HCT116 (cell line): ENCODE measurements at regions not wholly inside any gene's neighbourhood (a gene's known extent, or its start where the extent isn't known, plus 50 kb on each side); places are given as distances from the start of the nearest gene placed in this dataset.

Experiments used
- ATAC-seq: fragments of 200-7000 bp; cut with Tn5 transposase; 2 replicates; pipeline ENCODE4 v1.9.1; 2020; ENCODE audit warnings: mild to moderate bottlenecking, moderate library complexity
- BruUV-seq: library from RNA; stranded (reverse); fragments of 400-500 nt; replicated peaks from 2 replicates; lab custom pipeline; 2021; lab: Mats Ljungman, UMichigan
- CTCF ChIA-PET: fragments of 300-600 bp; sonication (Branson Sonifier 250); formaldehyde crosslinking; loops from one replicate; lab custom pipeline; 2021; ENCODE audit warnings: antibody characterized with exemption; lab: Charles Lee
- POLR2A ChIA-PET: fragments of 300-600, 350-600 bp; sonication (Branson Sonifier 250); formaldehyde crosslinking; loops from one replicate; lab custom pipeline; 2021; ENCODE audit warnings: antibody characterized with exemption; lab: Charles Lee
- RAD21 ChIA-PET, 2 experiments: fragments of 300-600 bp; sonication (Branson Sonifier 250); formaldehyde crosslinking; loops; one replicate each; lab custom pipeline; 2023; ENCODE audit warnings: low total read pairs in 2 of 2; ENCODE audit not compliant: uncharacterized antibody in 2 of 2, unreplicated experiment in 2 of 2, low non-redundant PET in 1 of 2; lab: Charles Lee
- DNase-seq: peaks from one replicate; pipeline ENCODE4 v3.0.0-alpha.2; 2010; ENCODE audit warnings: low read depth, low spot score
- H2AFZ ChIP-seq: fragments of 200-600 bp; shearing (Covaris generic), sonication (generic); 2 replicates; pipeline ENCODE4 v1.6.1; 2017; ENCODE audit warnings: low read depth, mixed run types, mixed read lengths, antibody characterized with exemption, low read length; ENCODE audit not compliant: poor library complexity, severe bottlenecking
- H3K27ac ChIP-seq: 2 replicates; pipeline ENCODE4 v1.5.1; 2012; ENCODE audit warnings: low read depth, low read length
- H3K27me3 ChIP-seq: fragments of 200-600 bp; sonication (generic); 2 replicates; pipeline ENCODE4 v1.6.1; 2016; ENCODE audit warnings: mixed run types, low read length, mixed read lengths; ENCODE audit not compliant: insufficient read depth
- H3K36me3 ChIP-seq, 2 experiments: fragments of 200-500 bp in 1 of 2; fragments of 200-600 bp in 1 of 2; sonication (Bioruptor generic) in 1 of 2; sonication (generic) in 1 of 2; 2 replicates each; pipeline versions ENCODE4 v1.5.1 to v1.6.1; 2014 to 2016; ENCODE audit warnings: low read length in 2 of 2, inconsistent platforms in 1 of 2, mixed read lengths in 1 of 2, mixed run types in 1 of 2; ENCODE audit not compliant: insufficient read depth in 2 of 2, control insufficient read depth in 1 of 2
- H3K4me1 ChIP-seq, 2 experiments: fragments of 200-600 bp in 1 of 2; sonication (generic) in 1 of 2; 2 replicates each; pipeline versions ENCODE4 v1.5.1 to v1.6.1; 2012 to 2017; ENCODE audit warnings: low read length in 2 of 2, inconsistent platforms in 1 of 2, mild to moderate bottlenecking in 1 of 2, mixed read lengths in 1 of 2, mixed run types in 1 of 2, moderate library complexity in 1 of 2; ENCODE audit not compliant: insufficient read depth in 2 of 2, control insufficient read depth in 1 of 2
- H3K4me2 ChIP-seq: fragments of 200-600 bp; sonication (generic); 2 replicates; pipeline ENCODE4 v1.6.1; 2017; ENCODE audit warnings: mixed run types, low read length, mixed read lengths
- H3K4me3 ChIP-seq, 2 experiments: fragments of 200-600 bp in 1 of 2; sonication (generic) in 1 of 2; replicated peaks in 1 of 2; 2 replicates each; pipeline ENCODE4 v1.5.1; 2011 to 2016; ENCODE audit warnings: low read length in 2 of 2, control low read depth in 1 of 2, low read depth in 1 of 2, mild to moderate bottlenecking in 1 of 2, mixed read lengths in 1 of 2, mixed run types in 1 of 2
- H3K79me2 ChIP-seq: fragments of 200-600 bp; sonication (generic); 2 replicates; pipeline ENCODE4 v1.6.1; 2017; ENCODE audit warnings: mild to moderate bottlenecking, mixed run types, low read length, moderate library complexity, mixed read lengths; ENCODE audit not compliant: insufficient read depth
- H3K9ac ChIP-seq: fragments of 200-600 bp; sonication (generic); 2 replicates; pipeline ENCODE4 v1.6.1; 2016; ENCODE audit warnings: low read length, mixed read lengths
- H3K9me2 ChIP-seq: fragments of 200-600 bp; sonication (generic), shearing (Covaris generic); 2 replicates; pipeline ENCODE4 v1.6.1; 2017; ENCODE audit warnings: mixed run types, mild to moderate bottlenecking, moderate library complexity; ENCODE audit not compliant: insufficient read depth
- H3K9me3 ChIP-seq, 2 experiments: fragments of 200-500 bp in 1 of 2; fragments of 200-600 bp in 1 of 2; sonication (Bioruptor generic) in 1 of 2; sonication (generic) in 1 of 2; 2 replicates each; pipeline ENCODE4 v1.6.1; 2014 to 2017; ENCODE audit warnings: low read length in 2 of 2, mixed read lengths in 2 of 2, inconsistent platforms in 1 of 2, low read depth in 1 of 2, mild to moderate bottlenecking in 1 of 2, mixed run types in 1 of 2, moderate library complexity in 1 of 2; ENCODE audit not compliant: control insufficient read depth in 1 of 2, insufficient read depth in 1 of 2
- H4K20me1 ChIP-seq: fragments of 200-600 bp; sonication (generic), shearing (Covaris generic); 2 replicates; pipeline ENCODE4 v1.6.1; 2017; ENCODE audit warnings: mixed run types, mild to moderate bottlenecking, moderate library complexity; ENCODE audit not compliant: insufficient read depth
- CBX3 ChIP-seq: IDR thresholded peaks from 2 replicates; pipeline ENCODE4 v1.6.1; 2012; ENCODE audit warnings: low read depth
- EGR1 ChIP-seq: IDR thresholded peaks from 2 replicates; pipeline ENCODE4 v1.6.1; 2012; ENCODE audit warnings: low read depth
- EZH2 ChIP-seq: fragments of 200-600 bp; sonication (generic); IDR thresholded peaks from 2 replicates; pipeline ENCODE4 v1.6.1; 2017; ENCODE audit warnings: antibody characterized with exemption, mixed run types
- EZH2phosphoT487 ChIP-seq: fragments of 200-600 bp; IDR thresholded peaks from 2 replicates; pipeline ENCODE4 v1.6.1; 2018; ENCODE audit warnings: antibody characterized with exemption, borderline replicate concordance
- JUND ChIP-seq: IDR thresholded peaks from 2 replicates; pipeline ENCODE4 v1.6.1; 2012
- RAD21 ChIP-seq: IDR thresholded peaks from 2 replicates; pipeline ENCODE4 v1.6.1; 2012; ENCODE audit warnings: low read depth, mild to moderate bottlenecking
- SRF ChIP-seq: IDR thresholded peaks from 2 replicates; pipeline ENCODE4 v1.6.1; 2012; ENCODE audit warnings: low read depth
- TCF7L2 ChIP-seq: IDR thresholded peaks from 2 replicates; pipeline ENCODE4 v1.7.0; 2011; ENCODE audit warnings: borderline replicate concordance, inconsistent platforms; ENCODE audit not compliant: insufficient read depth, insufficient read length; ENCODE audit errors: extremely low read depth
- YY1 ChIP-seq: IDR thresholded peaks from 2 replicates; pipeline ENCODE4 v1.6.1; 2011; ENCODE audit warnings: low read length, low read depth, moderate library complexity, mild to moderate bottlenecking; ENCODE audit not compliant: insufficient replicate concordance; ENCODE audit errors: extremely low read depth
- ZFX ChIP-seq: fragments of 450-650 bp; IDR thresholded peaks from 2 replicates; pipeline ENCODE4 v1.6.1; 2017
- ZNF274 ChIP-seq: fragments of 200-500 bp; sonication (Bioruptor generic); IDR thresholded peaks from 2 replicates; pipeline ENCODE4 v1.6.1; 2014; ENCODE audit warnings: mild to moderate bottlenecking, low read depth, low read length, inconsistent platforms
- intact Hi-C: fragments of 100-400 bp; cut with micrococcal nuclease; formaldehyde crosslinking; loops from 2 replicates; pipeline ENCODE4 v1.10.0; 2022
- TF ChIP-seq, protein P1 (sequence below): IDR thresholded peaks from 2 replicates; pipeline ENCODE4 v1.6.1; 2012; ENCODE audit warnings: low read depth
- TF ChIP-seq, protein P2 (sequence below), 3 experiments: fragments of 200-600 bp in 1 of 3; sonication (generic) in 1 of 3; IDR thresholded peaks in 2 of 3; conservative IDR thresholded peaks in 1 of 3; 2 replicates each; pipeline ENCODE4 v1.5.1; 2012 to 2017; ENCODE audit warnings: low read depth in 2 of 3, low read length in 2 of 3, antibody characterized with exemption in 1 of 3, borderline replicate concordance in 1 of 3, control low read depth in 1 of 3, mild to moderate bottlenecking in 1 of 3, mixed read lengths in 1 of 3, mixed run types in 1 of 3, moderate library complexity in 1 of 3; ENCODE audit not compliant: insufficient read depth in 1 of 3

DNA sequence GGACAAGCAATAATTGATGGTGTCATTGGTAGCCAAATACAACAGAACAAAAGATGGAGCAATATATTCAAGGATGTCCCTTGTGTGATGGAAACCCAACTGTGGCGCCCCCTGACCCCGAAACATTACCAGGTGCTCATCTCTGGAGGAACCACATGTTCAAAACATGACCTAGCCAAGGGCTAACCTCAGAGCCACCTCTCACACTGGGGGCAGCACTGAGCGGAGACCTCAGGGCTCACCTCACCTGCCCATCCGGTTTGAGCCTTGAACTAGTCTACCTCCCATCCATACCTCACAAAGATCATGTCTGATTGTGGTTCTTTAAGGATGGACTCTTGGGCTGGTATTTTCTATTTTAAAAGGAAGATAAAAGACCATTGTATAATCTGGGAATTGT lies 314.4 kb upstream of the CDH7 start:
- BruUV-seq, result no TSS peak
- Histone ChIP-seq H4K20me1 (no peaks in the 10 kb centered on the region), H3K4me3 (no peak overlapping the region), H3K36me3 (no peaks in the 10 kb centered on the region; a peak in 1 of 4 replicates), H3K27me3 (no peaks in the 10 kb centered on the region), H3K27ac (no peak overlapping the region), H2AFZ (no peak overlapping the region), H3K9me3 (peaks cover 10 to 18% of the 10 kb centered on the region in 2 experiments; a peak in 3 of 4 replicates), H3K79me2 (no peaks in the 10 kb centered on the region), H3K9me2 (no peaks in the 10 kb centered on the region), H3K4me1 (no peaks in the 10 kb centered on the region), H3K9ac (no peak overlapping the region), H3K4me2 (no peak overlapping the region)
- POLR2A ChIA-PET, result no interaction called here
- DNase-seq (no peak), ATAC-seq (no peak)
- TF ChIP-seq RAD21 (no peak), SRF (no peak), EGR1 (no peak)
- TF ChIP-seq, protein P1, sequence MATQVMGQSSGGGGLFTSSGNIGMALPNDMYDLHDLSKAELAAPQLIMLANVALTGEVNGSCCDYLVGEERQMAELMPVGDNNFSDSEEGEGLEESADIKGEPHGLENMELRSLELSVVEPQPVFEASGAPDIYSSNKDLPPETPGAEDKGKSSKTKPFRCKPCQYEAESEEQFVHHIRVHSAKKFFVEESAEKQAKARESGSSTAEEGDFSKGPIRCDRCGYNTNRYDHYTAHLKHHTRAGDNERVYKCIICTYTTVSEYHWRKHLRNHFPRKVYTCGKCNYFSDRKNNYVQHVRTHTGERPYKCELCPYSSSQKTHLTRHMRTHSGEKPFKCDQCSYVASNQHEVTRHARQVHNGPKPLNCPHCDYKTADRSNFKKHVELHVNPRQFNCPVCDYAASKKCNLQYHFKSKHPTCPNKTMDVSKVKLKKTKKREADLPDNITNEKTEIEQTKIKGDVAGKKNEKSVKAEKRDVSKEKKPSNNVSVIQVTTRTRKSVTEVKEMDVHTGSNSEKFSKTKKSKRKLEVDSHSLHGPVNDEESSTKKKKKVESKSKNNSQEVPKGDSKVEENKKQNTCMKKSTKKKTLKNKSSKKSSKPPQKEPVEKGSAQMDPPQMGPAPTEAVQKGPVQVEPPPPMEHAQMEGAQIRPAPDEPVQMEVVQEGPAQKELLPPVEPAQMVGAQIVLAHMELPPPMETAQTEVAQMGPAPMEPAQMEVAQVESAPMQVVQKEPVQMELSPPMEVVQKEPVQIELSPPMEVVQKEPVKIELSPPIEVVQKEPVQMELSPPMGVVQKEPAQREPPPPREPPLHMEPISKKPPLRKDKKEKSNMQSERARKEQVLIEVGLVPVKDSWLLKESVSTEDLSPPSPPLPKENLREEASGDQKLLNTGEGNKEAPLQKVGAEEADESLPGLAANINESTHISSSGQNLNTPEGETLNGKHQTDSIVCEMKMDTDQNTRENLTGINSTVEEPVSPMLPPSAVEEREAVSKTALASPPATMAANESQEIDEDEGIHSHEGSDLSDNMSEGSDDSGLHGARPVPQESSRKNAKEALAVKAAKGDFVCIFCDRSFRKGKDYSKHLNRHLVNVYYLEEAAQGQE, result no peak
- CTCF ChIA-PET, result no interaction called here
- intact Hi-C loops, result no loop called here
- RAD21 ChIA-PET, result no interaction called here

DNA sequence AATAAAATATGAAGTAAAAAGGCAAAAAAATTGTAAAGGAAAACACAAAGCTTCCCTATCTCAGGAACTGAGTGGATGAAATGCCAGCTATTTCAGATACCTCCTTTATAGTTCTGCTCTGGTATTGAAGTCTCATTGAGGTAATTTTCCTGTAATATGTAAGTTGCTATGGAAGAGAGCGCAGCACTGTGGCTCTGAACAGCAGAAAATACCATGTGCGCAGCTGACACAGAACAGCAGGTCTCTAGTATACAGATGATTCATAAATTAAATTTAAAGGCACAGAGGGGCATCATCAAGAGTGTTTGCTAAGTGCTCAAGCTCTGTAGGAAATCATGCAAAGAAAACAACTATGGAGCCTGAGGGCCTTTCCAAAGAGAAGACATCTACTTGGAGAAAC lies 315.3 kb upstream of the CDH7 start:
- Histone ChIP-seq H3K4me1 (no peaks in the 10 kb centered on the region), H3K9me3 (peaks cover 10 to 18% of the 10 kb centered on the region in 2 experiments; a peak in 3 of 4 replicates), H3K27ac (no peak overlapping the region), H3K4me3 (no peak overlapping the region), H3K27me3 (no peaks in the 10 kb centered on the region), H3K9me2 (no peaks in the 10 kb centered on the region), H4K20me1 (no peaks in the 10 kb centered on the region), H3K4me2 (no peak overlapping the region), H3K79me2 (no peaks in the 10 kb centered on the region), H3K36me3 (no peaks in the 10 kb centered on the region; a peak in 1 of 4 replicates), H2AFZ (no peak overlapping the region), H3K9ac (no peak overlapping the region)
- ATAC-seq, result no peak
- ChIA-PET RAD21 (no interaction called here), CTCF (no interaction called here), POLR2A (no interaction called here)
- intact Hi-C loops, result no loop called here
- DNase-seq, result no peak
- TF ChIP-seq, protein P2, sequence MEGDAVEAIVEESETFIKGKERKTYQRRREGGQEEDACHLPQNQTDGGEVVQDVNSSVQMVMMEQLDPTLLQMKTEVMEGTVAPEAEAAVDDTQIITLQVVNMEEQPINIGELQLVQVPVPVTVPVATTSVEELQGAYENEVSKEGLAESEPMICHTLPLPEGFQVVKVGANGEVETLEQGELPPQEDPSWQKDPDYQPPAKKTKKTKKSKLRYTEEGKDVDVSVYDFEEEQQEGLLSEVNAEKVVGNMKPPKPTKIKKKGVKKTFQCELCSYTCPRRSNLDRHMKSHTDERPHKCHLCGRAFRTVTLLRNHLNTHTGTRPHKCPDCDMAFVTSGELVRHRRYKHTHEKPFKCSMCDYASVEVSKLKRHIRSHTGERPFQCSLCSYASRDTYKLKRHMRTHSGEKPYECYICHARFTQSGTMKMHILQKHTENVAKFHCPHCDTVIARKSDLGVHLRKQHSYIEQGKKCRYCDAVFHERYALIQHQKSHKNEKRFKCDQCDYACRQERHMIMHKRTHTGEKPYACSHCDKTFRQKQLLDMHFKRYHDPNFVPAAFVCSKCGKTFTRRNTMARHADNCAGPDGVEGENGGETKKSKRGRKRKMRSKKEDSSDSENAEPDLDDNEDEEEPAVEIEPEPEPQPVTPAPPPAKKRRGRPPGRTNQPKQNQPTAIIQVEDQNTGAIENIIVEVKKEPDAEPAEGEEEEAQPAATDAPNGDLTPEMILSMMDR (IDR thresholded peaks at IDR 0.05 in 2 of 3, conservative IDR thresholded peaks at IDR 0.05 in 1 of 3; ENCODE audit: borderline replicate concordance in 1 of 3, insufficient read depth in 1 of 3, low read depth in 2 of 3, low read length in 2 of 3), result no peak
- TF ChIP-seq JUND, result no peak
- TF ChIP-seq EZH2, result no peak
- no peak for TF ChIP-seq SRF
- TF ChIP-seq ZFX, result no peak
- no peak for TF ChIP-seq TCF7L2
- no peak for TF ChIP-seq ZNF274
- TF ChIP-seq CBX3, result no peak
- TF ChIP-seq YY1, result no peak
- TF ChIP-seq EZH2phosphoT487, result no peak
- BruUV-seq, result no TSS peak
